ENCODE measurements at regions not wholly inside any gene's neighbourhood (a gene's known extent, or its start where the extent isn't known, plus 50 kb on each side); places are given as distances from the start of the nearest gene placed in this dataset.
"Not testable (repeated sequence)": the region's sequence is repeated elsewhere in the genome, so short reads cannot be mapped to it uniquely, and the experiment has no call there.

- DNase-seq (ENCODE audit: low spot score), result no peak
Measured at GRCh38 chr3:102905811-102906210, 471.0 kb downstream of the ZPLD1 start.

GRCh38 chr3:102906818-102907217, 472.0 kb downstream of the ZPLD1 start:
- no peak for DNase-seq (ENCODE audit: low spot score)

- no peak for DNase-seq (ENCODE audit: low spot score)
Measured at GRCh38 chr3:102909904-102910303, 475.1 kb downstream of the ZPLD1 start.

GRCh38 chr3:102916532-102916931, 481.7 kb downstream of the ZPLD1 start:
- no peak for DNase-seq (ENCODE audit: low spot score)

- no peak for DNase-seq (ENCODE audit: low spot score)
Measured at GRCh38 chr3:102926618-102927017, 491.8 kb downstream of the ZPLD1 start.

- DNase-seq (ENCODE audit: low spot score), result no peak
Measured at GRCh38 chr3:102933377-102933776, 498.6 kb downstream of the ZPLD1 start.

- no peak for DNase-seq (ENCODE audit: low spot score)
Measured at GRCh38 chr3:102936511-102937045, 501.8 kb downstream of the ZPLD1 start.

- no peak for DNase-seq (ENCODE audit: low spot score)
Measured at GRCh38 chr3:102941786-102942185, 507.0 kb downstream of the ZPLD1 start.

GRCh38 chr3:102946445-102946844, 511.6 kb downstream of the ZPLD1 start:
- DNase-seq (ENCODE audit: low spot score), result not testable (repeated sequence)

- no peak for DNase-seq (ENCODE audit: low spot score)
Measured at GRCh38 chr3:102972350-102972749, 537.5 kb downstream of the ZPLD1 start.

- DNase-seq (ENCODE audit: low spot score), result no peak
Measured at GRCh38 chr3:102974333-102974732, 539.5 kb downstream of the ZPLD1 start.

- no peak for DNase-seq (ENCODE audit: low spot score)
Measured at GRCh38 chr3:102979191-102979590, 544.4 kb downstream of the ZPLD1 start.

- DNase-seq (ENCODE audit: low spot score), result no peak
Measured at GRCh38 chr3:102979682-102980354, 545.0 kb downstream of the ZPLD1 start.

- no peak for DNase-seq (ENCODE audit: low spot score)
Measured at GRCh38 chr3:102980355-102980696, 545.5 kb downstream of the ZPLD1 start.

- DNase-seq (ENCODE audit: low spot score), result no peak
Measured at GRCh38 chr3:103002425-103003176, 567.8 kb downstream of the ZPLD1 start.

- DNase-seq (ENCODE audit: low spot score), result no peak
Measured at GRCh38 chr3:103006526-103007183, 571.8 kb downstream of the ZPLD1 start.

- DNase-seq (ENCODE audit: low spot score), result no peak
Measured at GRCh38 chr3:103009609-103010008, 574.8 kb downstream of the ZPLD1 start.

GRCh38 chr3:103025880-103026279, 591.1 kb downstream of the ZPLD1 start:
- no peak for DNase-seq (ENCODE audit: low spot score)

- DNase-seq (ENCODE audit: low spot score), result no peak
Measured at GRCh38 chr3:103033841-103034240, 599.0 kb downstream of the ZPLD1 start.

- no peak for DNase-seq (ENCODE audit: low spot score)
Measured at GRCh38 chr3:103047640-103048039, 612.8 kb downstream of the ZPLD1 start.

- no peak for DNase-seq (ENCODE audit: low spot score)
Measured at GRCh38 chr3:103048068-103048722, 613.4 kb downstream of the ZPLD1 start.

- DNase-seq (ENCODE audit: low spot score), result no peak
Measured at GRCh38 chr3:103052236-103052830, 617.5 kb downstream of the ZPLD1 start.
